ENCODE measurements at regions not wholly inside any gene's neighbourhood (a gene's known extent, or its start where the extent isn't known, plus 50 kb on each side); places are given as distances from the start of the nearest gene placed in this dataset.

DNA sequence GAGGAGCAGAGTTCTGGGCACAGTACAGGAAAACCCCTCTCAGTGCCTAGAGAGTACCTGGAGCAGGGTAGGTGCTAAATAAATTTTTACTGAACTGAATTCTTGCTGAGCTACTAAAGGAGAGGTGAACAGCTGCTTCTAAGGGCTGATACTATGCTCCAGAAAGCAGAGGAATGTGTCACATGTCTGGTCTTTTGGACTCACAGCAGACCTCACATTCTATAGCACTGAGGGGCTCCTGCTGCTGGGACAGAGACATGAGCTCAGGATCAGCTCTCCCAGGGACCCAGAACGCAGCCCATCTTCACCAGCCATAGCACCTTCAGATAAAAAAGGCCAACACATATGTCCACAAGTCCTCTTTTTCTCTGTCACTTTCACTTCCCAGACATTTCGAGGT lies 133.0 kb upstream of the KLF14 start:
- no peak for TF ChIP-seq CTCF (optimal IDR thresholded peaks at IDR 0.05 in 1 of 3, IDR thresholded peaks at IDR 0.05 in 1 of 3, conservative IDR thresholded peaks at IDR 0.05 in 1 of 3; ENCODE audit: extremely low read depth in 1 of 3, insufficient read depth in 2 of 3, low read length in 3 of 3)
- TF ChIP-seq EZH2 (IDR thresholded peaks at IDR 0.05; ENCODE audit: low read length), result no peak

Measured in keratinocyte (primary cell).